ENCODE measurements at regions not wholly inside any gene's neighbourhood (a gene's known extent, or its start where the extent isn't known, plus 50 kb on each side); places are given as distances from the start of the nearest gene placed in this dataset.

DNA sequence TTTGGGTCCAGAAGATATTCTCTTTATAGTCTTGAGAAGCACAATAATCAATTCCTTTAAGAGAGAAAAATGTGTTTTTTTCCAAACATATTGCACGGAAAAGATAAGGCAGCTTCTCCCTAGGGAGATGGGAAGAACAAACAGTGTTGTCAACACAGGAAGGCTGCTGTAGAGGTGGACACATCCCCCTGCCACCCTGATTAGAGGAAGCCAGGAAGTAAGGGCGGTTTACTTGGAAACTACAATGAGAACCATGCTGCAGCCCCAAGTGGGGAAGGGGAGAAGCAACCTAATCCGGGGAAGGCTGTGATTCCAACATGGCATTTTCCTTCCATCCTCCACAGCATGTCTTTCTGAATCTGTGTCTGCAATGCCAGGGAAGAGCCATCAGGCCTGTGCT is 256.9 kb upstream of the TGFBR2 start:
- H3K4me3 ChIP-seq (ENCODE audit: low read length) = no peak overlapping the region
- Mint-ChIP-seq H3K36me3 (ENCODE audit: low read depth) (no peaks in the 10 kb centered on the region), H3K4me3 (no peak overlapping the region), H3K27ac (no peak overlapping the region), H3K4me1 (peaks cover 27% of the 10 kb centered on the region), H3K9me3 (no peaks in the 10 kb centered on the region), H3K27me3 (ENCODE audit: insufficient read depth) (no peaks in the 10 kb centered on the region)
- no peak overlapping the region for H3K27ac ChIP-seq (ENCODE audit: low read depth, low read length)
- H3K9me3 ChIP-seq (ENCODE audit: control insufficient read depth, low read length) = no peaks in the 10 kb centered on the region
- no peaks in the 10 kb centered on the region for H3K36me3 ChIP-seq (ENCODE audit: control insufficient read depth, insufficient read depth, low read length)
- peaks cover 7% of the 10 kb centered on the region for H3K4me1 ChIP-seq (ENCODE audit: control insufficient read depth, insufficient read depth, low read length)
- 60 to 79% methylated on average over 3 of the region's 3 CpGs for WGBS, 2 experiments (ENCODE audit: insufficient coverage in 1 of 2, insufficient read length in 1 of 2)
- no peak overlapping the region for H3K9ac ChIP-seq (ENCODE audit: extremely low read depth, low read length, poor library complexity, severe bottlenecking)
- TF ChIP-seq, protein P1, sequence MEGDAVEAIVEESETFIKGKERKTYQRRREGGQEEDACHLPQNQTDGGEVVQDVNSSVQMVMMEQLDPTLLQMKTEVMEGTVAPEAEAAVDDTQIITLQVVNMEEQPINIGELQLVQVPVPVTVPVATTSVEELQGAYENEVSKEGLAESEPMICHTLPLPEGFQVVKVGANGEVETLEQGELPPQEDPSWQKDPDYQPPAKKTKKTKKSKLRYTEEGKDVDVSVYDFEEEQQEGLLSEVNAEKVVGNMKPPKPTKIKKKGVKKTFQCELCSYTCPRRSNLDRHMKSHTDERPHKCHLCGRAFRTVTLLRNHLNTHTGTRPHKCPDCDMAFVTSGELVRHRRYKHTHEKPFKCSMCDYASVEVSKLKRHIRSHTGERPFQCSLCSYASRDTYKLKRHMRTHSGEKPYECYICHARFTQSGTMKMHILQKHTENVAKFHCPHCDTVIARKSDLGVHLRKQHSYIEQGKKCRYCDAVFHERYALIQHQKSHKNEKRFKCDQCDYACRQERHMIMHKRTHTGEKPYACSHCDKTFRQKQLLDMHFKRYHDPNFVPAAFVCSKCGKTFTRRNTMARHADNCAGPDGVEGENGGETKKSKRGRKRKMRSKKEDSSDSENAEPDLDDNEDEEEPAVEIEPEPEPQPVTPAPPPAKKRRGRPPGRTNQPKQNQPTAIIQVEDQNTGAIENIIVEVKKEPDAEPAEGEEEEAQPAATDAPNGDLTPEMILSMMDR (conservative IDR thresholded peaks at IDR 0.05) = peak; percentile 41
- no peaks in the 10 kb centered on the region for H3K27me3 ChIP-seq (ENCODE audit: control insufficient read depth, insufficient read depth, low read length, poor library complexity, severe bottlenecking)
- DNase-seq = no peak

DNA sequence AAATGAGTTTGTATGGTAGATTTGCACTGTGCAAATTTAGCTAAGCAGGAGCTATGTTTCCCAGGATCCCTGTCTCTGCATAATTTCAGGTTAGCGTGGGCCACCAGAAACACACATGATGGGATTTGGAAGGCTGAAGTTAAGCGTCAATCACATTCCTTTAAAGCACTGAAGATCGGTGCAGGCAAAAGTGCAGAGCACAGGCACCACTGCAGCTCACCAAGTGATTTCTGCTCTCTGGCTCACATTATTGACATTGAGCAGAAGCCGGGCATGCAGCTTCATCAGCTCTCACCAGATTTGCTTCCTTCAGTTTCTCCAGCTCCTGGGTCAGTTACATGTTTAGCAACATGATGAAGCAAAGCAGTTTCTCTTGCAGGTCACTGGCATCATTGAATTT is 256.4 kb upstream of the TGFBR2 start:
- Mint-ChIP-seq H3K27ac (no peak overlapping the region), H3K4me1 (peaks cover 27% of the 10 kb centered on the region), H3K9me3 (no peaks in the 10 kb centered on the region), H3K36me3 (ENCODE audit: low read depth) (no peaks in the 10 kb centered on the region), H3K4me3 (no peak overlapping the region), H3K27me3 (ENCODE audit: insufficient read depth) (no peaks in the 10 kb centered on the region)
- H3K9ac ChIP-seq (ENCODE audit: extremely low read depth, low read length, poor library complexity, severe bottlenecking) = no peak overlapping the region
- H3K4me1 ChIP-seq (ENCODE audit: control insufficient read depth, insufficient read depth, low read length) = peaks cover 7% of the 10 kb centered on the region
- H3K36me3 ChIP-seq (ENCODE audit: control insufficient read depth, insufficient read depth, low read length) = no peaks in the 10 kb centered on the region
- no peak overlapping the region for H3K27ac ChIP-seq (ENCODE audit: low read depth, low read length)
- no peak overlapping the region for H3K4me3 ChIP-seq (ENCODE audit: low read length)
- DNase-seq = no peak
- no peaks in the 10 kb centered on the region for H3K27me3 ChIP-seq (ENCODE audit: control insufficient read depth, insufficient read depth, low read length, poor library complexity, severe bottlenecking)
- no peaks in the 10 kb centered on the region for H3K9me3 ChIP-seq (ENCODE audit: control insufficient read depth, low read length)
- TF ChIP-seq, protein P1 (conservative IDR thresholded peaks at IDR 0.05) = no peak
- WGBS, 2 experiments (ENCODE audit: insufficient coverage in 1 of 2, insufficient read length in 1 of 2) = 79 to 100% methylated on average over 1 to 4 of the region's 4 CpGs

DNA sequence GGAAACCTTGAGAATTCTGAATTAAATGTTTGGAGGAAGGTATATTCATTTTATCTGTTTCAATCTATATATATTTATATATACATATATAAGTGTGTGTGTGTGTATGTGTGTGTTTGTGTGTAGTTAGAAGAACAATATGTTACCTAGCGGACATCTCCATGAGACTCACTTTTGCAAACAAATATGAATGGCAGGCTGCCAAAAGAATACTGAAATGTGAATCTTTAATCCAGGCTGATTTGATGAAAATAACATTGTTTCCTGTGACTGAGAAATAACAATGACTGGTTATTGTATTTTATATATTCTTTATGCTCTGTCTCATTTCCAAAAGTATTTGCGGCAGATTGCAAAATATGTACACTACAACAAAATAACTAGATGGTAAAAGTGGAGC is 255.5 kb upstream of the TGFBR2 start:
- H3K9ac ChIP-seq (ENCODE audit: extremely low read depth, low read length, poor library complexity, severe bottlenecking) = no peak overlapping the region

More for the DNA sequence above, 255.5 kb upstream of the TGFBR2 start:
- TF ChIP-seq, protein P1 (conservative IDR thresholded peaks at IDR 0.05) = no peak
- no peaks in the 10 kb centered on the region for H3K36me3 Mint-ChIP-seq (ENCODE audit: low read depth)
- Histone ChIP-seq H3K4me1 (ENCODE audit: control insufficient read depth, insufficient read depth, low read length) (peaks cover 7% of the 10 kb centered on the region), H3K4me3 (ENCODE audit: low read length) (no peak overlapping the region), H3K9me3 (ENCODE audit: control insufficient read depth, low read length) (no peaks in the 10 kb centered on the region), H3K36me3 (ENCODE audit: control insufficient read depth, insufficient read depth, low read length) (no peaks in the 10 kb centered on the region), H3K27me3 (ENCODE audit: control insufficient read depth, insufficient read depth, low read length, poor library complexity, severe bottlenecking) (no peaks in the 10 kb centered on the region), H3K27ac (ENCODE audit: low read depth, low read length) (no peak overlapping the region)
- no peak for DNase-seq
- H3K27me3 Mint-ChIP-seq (ENCODE audit: insufficient read depth) = no peaks in the 10 kb centered on the region
- 96% methylated on average over 1 of the region's 2 CpGs; no CpG with 5 or more reads in 1 of the 2 experiments for WGBS, 2 experiments (ENCODE audit: insufficient coverage in 1 of 2, insufficient read length in 1 of 2)
- no peaks in the 10 kb centered on the region for H3K9me3 Mint-ChIP-seq
- peaks cover 26% of the 10 kb centered on the region for H3K4me1 Mint-ChIP-seq
- no peak overlapping the region for H3K4me3 Mint-ChIP-seq
- no peak overlapping the region for H3K27ac Mint-ChIP-seq

Measured in endodermal cell (in vitro differentiated cells).